Naive thymus-derived CD4-positive, alpha-beta T cell (primary cell): ENCODE measurements at regions not wholly inside any gene's neighbourhood (a gene's known extent, or its start where the extent isn't known, plus 50 kb on each side); places are given as distances from the start of the nearest gene placed in this dataset.

Experiments used
- ATAC-seq: fragments of 150-1000 bp; cut with Tn5 transposase; 2 replicates; pipeline ENCODE4 v1.10.0; 2021; ENCODE audit warnings: mild to moderate bottlenecking, moderate library complexity
- CTCF ChIA-PET: fragments of 350-600 bp; sonication (Branson Sonifier 250); formaldehyde crosslinking; loops from one replicate; lab custom pipeline; 2021; ENCODE audit warnings: antibody characterized with exemption; lab: Charles Lee
- POLR2A ChIA-PET: fragments of 350-600 bp; sonication (Branson Sonifier 250); formaldehyde crosslinking; loops from one replicate; lab custom pipeline; 2021; ENCODE audit warnings: antibody characterized with exemption, inconsistent platforms; lab: Charles Lee
- DNase-seq, 9 donors: peaks; one replicate each; pipeline versions ENCODE4 v3.0.0 to v3.0.0-alpha.2; 2020 to 2022; ENCODE audit warnings: mixed read lengths in 1 of 9
- H3K27ac ChIP-seq: one replicate; pipeline ENCODE4 v1.7.0; 2013; ENCODE audit warnings: mild to moderate bottlenecking, low read depth, low read length, moderate library complexity
- H3K27me3 ChIP-seq, 2 donors: one replicate each; pipeline ENCODE4 v1.7.0; 2013; ENCODE audit warnings: low read length in 2 of 2, mild to moderate bottlenecking in 2 of 2, moderate library complexity in 2 of 2; ENCODE audit not compliant: control insufficient read depth in 2 of 2, insufficient read depth in 2 of 2
- H3K36me3 ChIP-seq, 3 experiments: 1 replicate in 2 of 3; 2 replicates in 1 of 3; pipeline ENCODE4 v1.7.0; 2013; ENCODE audit warnings: low read length in 3 of 3, mild to moderate bottlenecking in 3 of 3, moderate library complexity in 1 of 3; ENCODE audit not compliant: insufficient read depth in 3 of 3, control insufficient read depth in 2 of 3
- H3K4me1 ChIP-seq, 2 donors: one replicate each; pipeline ENCODE4 v1.7.0; 2013; ENCODE audit warnings: low read length in 2 of 2, mild to moderate bottlenecking in 2 of 2, moderate library complexity in 1 of 2; ENCODE audit not compliant: control insufficient read depth in 2 of 2, insufficient read depth in 2 of 2
- H3K4me3 ChIP-seq: 2 replicates; pipeline ENCODE4 v1.7.0; 2013; ENCODE audit warnings: mild to moderate bottlenecking, low read length
- H3K9me3 ChIP-seq, 3 experiments: 1 replicate in 2 of 3; 2 replicates in 1 of 3; pipeline ENCODE4 v1.7.0; 2013; ENCODE audit warnings: low read length in 3 of 3; ENCODE audit not compliant: control insufficient read depth in 2 of 3
- H3K27ac Mint-ChIP-seq, 9 donors: one replicate each; pipeline ENCODE4 v1.8.0; 2020 to 2022; ENCODE audit warnings: mixed read lengths in 9 of 9, mild to moderate bottlenecking in 8 of 9, moderate library complexity in 5 of 9, inconsistent platforms in 2 of 9
- H3K27me3 Mint-ChIP-seq, 5 donors: one replicate each; pipeline ENCODE4 v1.8.0; 2021 to 2022; ENCODE audit warnings: mixed read lengths in 5 of 5, mild to moderate bottlenecking in 1 of 5
- H3K36me3 Mint-ChIP-seq, 5 donors: one replicate each; pipeline ENCODE4 v1.8.0; 2020 to 2022; ENCODE audit warnings: mixed read lengths in 5 of 5, mild to moderate bottlenecking in 3 of 5, inconsistent platforms in 1 of 5
- H3K4me1 Mint-ChIP-seq, 7 donors: one replicate each; pipeline ENCODE4 v1.8.0; 2020 to 2022; ENCODE audit warnings: mixed read lengths in 7 of 7, mild to moderate bottlenecking in 3 of 7, inconsistent platforms in 1 of 7
- H3K4me3 Mint-ChIP-seq, 10 donors: one replicate each; pipeline ENCODE4 v1.8.0; 2020 to 2022; ENCODE audit warnings: mild to moderate bottlenecking in 10 of 10, mixed read lengths in 10 of 10, moderate library complexity in 6 of 10, inconsistent platforms in 2 of 10
- H3K9me3 Mint-ChIP-seq, 11 donors: one replicate each; pipeline ENCODE4 v1.8.0; 2020 to 2022; ENCODE audit warnings: mixed read lengths in 11 of 11, mild to moderate bottlenecking in 4 of 11, inconsistent platforms in 1 of 11, moderate library complexity in 1 of 11
- intact Hi-C, 2 donors: fragments of 100-400 bp; cut with micrococcal nuclease; formaldehyde crosslinking; loops; one replicate each; pipeline ENCODE4 v1.15.1; 2023

- Mint-ChIP-seq H3K27me3 (peaks cover 0 to 13% (median 10%) of the 10 kb centered on the region in 5 donors), H3K27ac (peak overlapping the region in 1 of 9 donors; percentile 46), H3K4me3 (no peak overlapping the region), H3K36me3 (no peaks in the 10 kb centered on the region), H3K9me3 (peaks cover 0 to 10% (median 3%) of the 10 kb centered on the region in 11 donors), H3K4me1 (no peaks in the 10 kb centered on the region)
- no peak for ATAC-seq
- H3K4me3 ChIP-seq = no peak overlapping the region
- DNase-seq = no peak
- H3K27me3 ChIP-seq = no peaks in the 10 kb centered on the region
- ChIA-PET CTCF (no interaction called here), POLR2A (no interaction called here)
- intact Hi-C loops = no loop called here
- no peak overlapping the region for H3K27ac ChIP-seq
- H3K9me3 ChIP-seq = no peaks in the 10 kb centered on the region
- no peaks in the 10 kb centered on the region for H3K4me1 ChIP-seq
- H3K36me3 ChIP-seq = no peaks in the 10 kb centered on the region
Observed at GRCh38 chr16:18037051-18037450, 299.5 kb downstream of the NPIPA8 start.

DNA sequence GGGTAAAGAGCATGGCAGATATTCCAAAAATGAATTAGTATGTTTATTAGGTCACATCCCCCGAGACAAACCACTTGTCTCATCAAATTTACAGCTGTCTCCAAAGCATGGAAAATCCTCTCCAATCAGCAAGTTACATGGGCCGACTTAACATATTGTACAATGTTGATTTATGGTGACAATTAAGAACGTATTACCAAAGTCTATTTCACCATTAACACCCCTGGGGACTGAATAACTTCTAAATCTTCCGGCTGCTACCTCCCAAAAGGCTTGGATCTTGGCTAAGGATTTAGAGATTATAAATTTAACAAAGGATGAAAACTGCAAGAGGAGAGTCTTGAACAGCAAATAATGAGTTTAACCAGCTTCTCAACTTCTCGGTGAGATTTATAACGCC lies 311.9 kb downstream of the NPIPA8 start:
- H3K36me3 Mint-ChIP-seq = no peaks in the 10 kb centered on the region
- Histone ChIP-seq H3K4me3 (no peak overlapping the region), H3K27ac (no peak overlapping the region), H3K4me1 (no peaks in the 10 kb centered on the region), H3K9me3 (no peaks in the 10 kb centered on the region), H3K27me3 (no peaks in the 10 kb centered on the region), H3K36me3 (no peaks in the 10 kb centered on the region)
- peaks cover 0 to 10% (median 0%) of the 10 kb centered on the region in 11 donors for H3K9me3 Mint-ChIP-seq
- peaks cover 0 to 38% (median 20%) of the 10 kb centered on the region in 5 donors for H3K27me3 Mint-ChIP-seq
- intact Hi-C loops = no loop called here
- CTCF ChIA-PET = no interaction called here
- no peaks in the 10 kb centered on the region for H3K4me1 Mint-ChIP-seq
- POLR2A ChIA-PET = no interaction called here
- DNase-seq (no peak), ATAC-seq (no peak)
- H3K27ac Mint-ChIP-seq = no peak overlapping the region
- no peak overlapping the region for H3K4me3 Mint-ChIP-seq

- no peak overlapping the region for H3K27ac ChIP-seq
- DNase-seq = no peak
- H3K4me3 ChIP-seq = no peak overlapping the region
- H3K9me3 ChIP-seq = no peaks in the 10 kb centered on the region
- ATAC-seq = no peak
- H3K4me3 Mint-ChIP-seq = no peak overlapping the region
- intact Hi-C loops = no loop called here
- H3K4me1 ChIP-seq = no peaks in the 10 kb centered on the region
- peaks cover 0 to 1% (median 0%) of the 10 kb centered on the region in 11 donors for H3K9me3 Mint-ChIP-seq
- POLR2A ChIA-PET = no interaction called here
- peaks cover 0 to 22% (median 14%) of the 10 kb centered on the region in 5 donors for H3K27me3 Mint-ChIP-seq
- CTCF ChIA-PET = no interaction called here
- H3K27ac Mint-ChIP-seq = no peak overlapping the region
- H3K36me3 Mint-ChIP-seq = no peaks in the 10 kb centered on the region
- H3K36me3 ChIP-seq = no peaks in the 10 kb centered on the region
- H3K27me3 ChIP-seq = no peaks in the 10 kb centered on the region
- no peaks in the 10 kb centered on the region for H3K4me1 Mint-ChIP-seq
Observed at GRCh38 chr16:18018376-18018775, 318.2 kb downstream of the NPIPA8 start.

- no peak for ATAC-seq
- Mint-ChIP-seq H3K9me3 (peaks cover 0 to 2% (median 0%) of the 10 kb centered on the region in 11 donors), H3K27ac (no peak overlapping the region), H3K36me3 (no peaks in the 10 kb centered on the region), H3K27me3 (peaks cover 0 to 36% (median 14%) of the 10 kb centered on the region in 5 donors), H3K4me1 (no peaks in the 10 kb centered on the region), H3K4me3 (no peak overlapping the region)
- no peaks in the 10 kb centered on the region for H3K27me3 ChIP-seq
- no peaks in the 10 kb centered on the region for H3K36me3 ChIP-seq
- CTCF ChIA-PET = no interaction called here
- DNase-seq = no peak
- H3K9me3 ChIP-seq = no peaks in the 10 kb centered on the region
- no peaks in the 10 kb centered on the region for H3K4me1 ChIP-seq
- no peak overlapping the region for H3K27ac ChIP-seq
- H3K4me3 ChIP-seq = no peak overlapping the region
- intact Hi-C loops = no loop called here
- POLR2A ChIA-PET = no interaction called here
Observed at GRCh38 chr16:18013863-18014262, 322.7 kb downstream of the NPIPA8 start.

- POLR2A ChIA-PET = no interaction called here
- DNase-seq (no peak), ATAC-seq (no peak)
- no peak overlapping the region for H3K4me3 ChIP-seq
- intact Hi-C loops = no loop called here
- H3K36me3 ChIP-seq = no peaks in the 10 kb centered on the region
- Mint-ChIP-seq H3K4me1 (no peaks in the 10 kb centered on the region), H3K27me3 (peaks cover 0 to 27% (median 7%) of the 10 kb centered on the region in 5 donors), H3K9me3 (peaks cover 0 to 4% (median 2%) of the 10 kb centered on the region in 11 donors), H3K4me3 (no peak overlapping the region), H3K36me3 (no peaks in the 10 kb centered on the region), H3K27ac (no peak overlapping the region)
- CTCF ChIA-PET = no interaction called here
- no peak overlapping the region for H3K27ac ChIP-seq
- H3K9me3 ChIP-seq = no peaks in the 10 kb centered on the region
- no peaks in the 10 kb centered on the region for H3K4me1 ChIP-seq
- no peaks in the 10 kb centered on the region for H3K27me3 ChIP-seq
Observed at GRCh38 chr16:18008356-18008755, 328.2 kb downstream of the NPIPA8 start.

- H3K4me3 Mint-ChIP-seq = no peak overlapping the region
- ChIA-PET CTCF (no interaction called here), POLR2A (no interaction called here)
- peaks cover 0 to 6% (median 0%) of the 10 kb centered on the region in 11 donors for H3K9me3 Mint-ChIP-seq
- ATAC-seq (no peak), DNase-seq (no peak)
- H3K4me1 Mint-ChIP-seq = no peaks in the 10 kb centered on the region
- intact Hi-C loops = no loop called here
- H3K36me3 Mint-ChIP-seq = no peaks in the 10 kb centered on the region
- no peak overlapping the region for H3K27ac Mint-ChIP-seq
- H3K27me3 Mint-ChIP-seq = peaks cover 0 to 9% (median 4%) of the 10 kb centered on the region in 5 donors
- no peaks in the 10 kb centered on the region for H3K36me3 ChIP-seq
- no peak overlapping the region for H3K27ac ChIP-seq
- no peaks in the 10 kb centered on the region for H3K27me3 ChIP-seq
- H3K4me1 ChIP-seq = no peaks in the 10 kb centered on the region
- H3K9me3 ChIP-seq = no peaks in the 10 kb centered on the region
- H3K4me3 ChIP-seq = no peak overlapping the region
Observed at GRCh38 chr16:18003033-18003432, 333.5 kb downstream of the NPIPA8 start.

- intact Hi-C loops = no loop called here
Observed at GRCh38 chr16:17998996-17999395, 337.5 kb downstream of the NPIPA8 start.

More at GRCh38 chr16:17998996-17999395, 337.5 kb downstream of the NPIPA8 start:
- Histone ChIP-seq H3K27me3 (no peaks in the 10 kb centered on the region), H3K4me3 (no peak overlapping the region), H3K9me3 (no peaks in the 10 kb centered on the region), H3K36me3 (no peaks in the 10 kb centered on the region), H3K4me1 (no peaks in the 10 kb centered on the region), H3K27ac (no peak overlapping the region)
- Mint-ChIP-seq H3K27ac (no peak overlapping the region), H3K4me3 (no peak overlapping the region), H3K4me1 (no peaks in the 10 kb centered on the region), H3K36me3 (no peaks in the 10 kb centered on the region), H3K27me3 (peaks cover 0 to 24% (median 19%) of the 10 kb centered on the region in 5 donors), H3K9me3 (peaks cover 0 to 4% (median 0%) of the 10 kb centered on the region in 11 donors)
- ATAC-seq (no peak), DNase-seq (no peak)
- CTCF ChIA-PET = no interaction called here
- POLR2A ChIA-PET = no interaction called here
